Endothelial cell of umbilical vein (primary cell): ENCODE measurements at regions not wholly inside any gene's neighbourhood (a gene's known extent, or its start where the extent isn't known, plus 50 kb on each side); places are given as distances from the start of the nearest gene placed in this dataset.

Source experiments
- BruUV-seq: library from RNA; stranded (reverse); fragments of 400-500 nt; replicated peaks from 2 replicates; lab custom pipeline; 2021; lab: Mats Ljungman, UMichigan
- CTCF ChIA-PET: fragments of 300-600, 350-600 bp; sonication (Branson Sonifier 250); formaldehyde crosslinking; loops from one replicate; lab custom pipeline; 2021; ENCODE audit warnings: antibody characterized with exemption, inconsistent platforms; lab: Charles Lee
- POLR2A ChIA-PET: fragments of 300-600, 350-600 bp; sonication (Branson Sonifier 250); formaldehyde crosslinking; loops from one replicate; lab custom pipeline; 2021; ENCODE audit warnings: antibody characterized with exemption, inconsistent platforms; lab: Charles Lee
- DNase-seq: peaks from one replicate; pipeline ENCODE4 v3.0.0-alpha.2; 2011; ENCODE audit warnings: low read depth, low spot score
- FAIRE-seq: peaks from 2 replicates; lab custom pipeline; 2011; peaks lifted over from hg19 to GRCh38; lab: Jason Lieb, UNC
- H2AFZ ChIP-seq: 2 replicates; pipeline ENCODE4 v1.6.0; 2012; ENCODE audit warnings: low read depth, low read length, control low read depth, inconsistent platforms
- H3K27ac ChIP-seq: 2 replicates; pipeline ENCODE4 v1.5.1; 2011; ENCODE audit warnings: low read depth, mild to moderate bottlenecking, control low read depth, low read length, moderate library complexity; ENCODE audit not compliant: insufficient read depth
- H3K27me3 ChIP-seq, 2 experiments: 2 replicates each; pipeline versions ENCODE4 v1.6.0 to v1.6.1; 2011; ENCODE audit warnings: low read length in 2 of 2, mixed read lengths in 1 of 2; ENCODE audit not compliant: control insufficient read depth in 2 of 2, insufficient read depth in 2 of 2
- H3K36me3 ChIP-seq, 2 experiments: 2 replicates in 1 of 2; 3 replicates in 1 of 2; pipeline ENCODE4 v1.5.1; 2011; ENCODE audit warnings: low read length in 2 of 2, mild to moderate bottlenecking in 1 of 2, moderate library complexity in 1 of 2; ENCODE audit not compliant: control insufficient read depth in 2 of 2, insufficient read depth in 2 of 2; ENCODE audit errors: extremely low read depth in 1 of 2
- H3K4me1 ChIP-seq: 3 replicates; pipeline ENCODE4 v1.5.1; 2011; ENCODE audit warnings: mild to moderate bottlenecking, low read length; ENCODE audit not compliant: control insufficient read depth, insufficient read depth; ENCODE audit errors: extremely low read depth
- H3K4me2 ChIP-seq: 2 replicates; pipeline ENCODE4 v1.6.1; 2011; ENCODE audit warnings: low read length, control low read depth, mixed read lengths; ENCODE audit not compliant: insufficient read depth
- H3K4me3 ChIP-seq, 3 experiments: fragments of 200-600 bp in 1 of 3; sonication (generic), shearing (Covaris generic) in 1 of 3; replicated peaks in 1 of 3; 2 replicates each; pipeline ENCODE4 v1.5.1; 2011 to 2016; ENCODE audit warnings: control low read depth in 3 of 3, low read length in 3 of 3, mild to moderate bottlenecking in 2 of 3, inconsistent platforms in 1 of 3, low read depth in 1 of 3, moderate library complexity in 1 of 3; ENCODE audit not compliant: insufficient read depth in 1 of 3
- H3K79me2 ChIP-seq: 2 replicates; pipeline ENCODE4 v1.6.0; 2012; ENCODE audit warnings: low read length, inconsistent platforms; ENCODE audit not compliant: control insufficient read depth, insufficient read depth
- H3K9ac ChIP-seq: replicated peaks from 2 replicates; pipeline ENCODE3; 2011; ENCODE audit warnings: low read length, control low read depth; ENCODE audit not compliant: insufficient read depth; ENCODE audit errors: extremely low read depth
- H3K9me1 ChIP-seq: replicated peaks from 3 replicates; pipeline ENCODE4 v1.6.0; 2011; ENCODE audit warnings: mild to moderate bottlenecking, low read length; ENCODE audit not compliant: control insufficient read depth, insufficient read depth; ENCODE audit errors: extremely low read depth
- H3K9me3 ChIP-seq: replicated peaks from 2 replicates; pipeline ENCODE4 v1.5.1; 2012; ENCODE audit warnings: low read length, inconsistent platforms; ENCODE audit not compliant: control insufficient read depth, insufficient read depth
- H4K20me1 ChIP-seq: replicated peaks from 2 replicates; pipeline ENCODE3; 2011; ENCODE audit warnings: mild to moderate bottlenecking, low read length; ENCODE audit not compliant: control insufficient read depth, insufficient read depth; ENCODE audit errors: extremely low read depth
- CTCF ChIP-seq, 2 donors: IDR thresholded peaks; 1 replicate in 1 of 2; 2 replicates in 1 of 2; pipeline ENCODE4 v1.5.1; 2011; ENCODE audit warnings: low read length in 2 of 2, mild to moderate bottlenecking in 2 of 2, moderate library complexity in 2 of 2, control low read depth in 1 of 2, inconsistent platforms in 1 of 2, low read depth in 1 of 2; ENCODE audit not compliant: insufficient read depth in 1 of 2; ENCODE audit errors: extremely low read depth in 1 of 2
- EZH2 ChIP-seq: IDR thresholded peaks from 2 replicates; pipeline ENCODE4 v1.6.1; 2012; ENCODE audit warnings: borderline replicate concordance, low read depth, mild to moderate bottlenecking, moderate library complexity, low read length, inconsistent platforms; ENCODE audit not compliant: severe bottlenecking
- GATA2 ChIP-seq: IDR thresholded peaks from 2 replicates; pipeline ENCODE4 v1.7.0; 2011; ENCODE audit warnings: low read depth, mild to moderate bottlenecking, moderate library complexity, mixed read lengths, low read length; ENCODE audit not compliant: insufficient read length, insufficient read depth
- JUN ChIP-seq: IDR thresholded peaks from 2 replicates; pipeline ENCODE4 v1.6.1; 2011; ENCODE audit warnings: borderline replicate concordance, low read depth; ENCODE audit not compliant: insufficient read length, insufficient read depth
- MAX ChIP-seq: IDR thresholded peaks from 2 replicates; pipeline ENCODE4 v1.6.1; 2011; ENCODE audit not compliant: insufficient read depth, insufficient read length
- MYC ChIP-seq: IDR thresholded peaks from one replicate; pipeline ENCODE4 v1.6.1; 2011; ENCODE audit warnings: mild to moderate bottlenecking, low read depth, low read length
- POLR2AphosphoS5 ChIP-seq: IDR thresholded peaks from 2 replicates; pipeline ENCODE4 v1.6.1; 2012; ENCODE audit warnings: low read depth, mild to moderate bottlenecking, control low read depth, low read length, moderate library complexity; ENCODE audit not compliant: insufficient read depth
- dilution Hi-C: fragments of 300-500 bp; cut with MboI; formaldehyde crosslinking; loops from one replicate; pipeline ENCODE4 v1.15.0; 2019; ENCODE audit warnings: low sequenced_read_pairs; ENCODE audit not compliant: extremely low pct_ligation_motif_present
- intact Hi-C: fragments of 100-400 bp; cut with micrococcal nuclease; formaldehyde crosslinking; loops from one replicate; pipeline ENCODE4 v1.10.0; 2022

- dilution Hi-C loops: no loop called here
- no peaks in the 10 kb centered on the region for H3K79me2 ChIP-seq
- no TSS peak for BruUV-seq
- H4K20me1 ChIP-seq: no peaks in the 10 kb centered on the region
- FAIRE-seq (no peak), DNase-seq (no peak)
- no peaks in the 10 kb centered on the region for H3K9me3 ChIP-seq
- no peaks in the 10 kb centered on the region for H3K36me3 ChIP-seq
- H3K4me1 ChIP-seq: peaks cover 12% of the 10 kb centered on the region
- H3K27ac ChIP-seq: no peak overlapping the region
- no peak overlapping the region for H3K9ac ChIP-seq
- POLR2A ChIA-PET: no interaction called here
- H3K27me3 ChIP-seq: peaks cover 10 to 15% of the 10 kb centered on the region in 2 experiments
- H2AFZ ChIP-seq: no peak overlapping the region
- no peaks in the 10 kb centered on the region for H3K9me1 ChIP-seq
- no peak overlapping the region for H3K4me3 ChIP-seq
- intact Hi-C loops: no loop called here
- CTCF ChIA-PET: no interaction called here
- no peak for TF ChIP-seq EZH2
- H3K4me2 ChIP-seq: no peak overlapping the region
Measured at GRCh38 chr18:10377956-10378355, 76.5 kb upstream of the APCDD1 start.

- no peak for TF ChIP-seq MAX
- TF ChIP-seq JUN: no peak
- no peak for TF ChIP-seq CTCF (IDR thresholded peaks at IDR 0.05; ENCODE audit: extremely low read depth in 1 of 2, insufficient read depth in 1 of 2, low read depth in 1 of 2, low read length in 2 of 2)
- no peak for TF ChIP-seq POLR2AphosphoS5
- TF ChIP-seq MYC: no peak
- no peak for TF ChIP-seq GATA2
- TF ChIP-seq EZH2: no peak
- Histone ChIP-seq H4K20me1 (no peaks in the 10 kb centered on the region), H3K9me3 (no peaks in the 10 kb centered on the region), H3K27me3 (peaks cover 10 to 15% of the 10 kb centered on the region in 2 experiments), H3K27ac (no peak overlapping the region), H3K4me2 (peak overlapping the region; percentile 33), H3K4me1 (peaks cover 12% of the 10 kb centered on the region), H3K4me3 (no peak overlapping the region), H2AFZ (no peak overlapping the region), H3K9me1 (no peaks in the 10 kb centered on the region), H3K9ac (no peak overlapping the region), H3K36me3 (no peaks in the 10 kb centered on the region), H3K79me2 (no peaks in the 10 kb centered on the region)
- no TSS peak for BruUV-seq
- DNase-seq (peak; percentile 53), FAIRE-seq (peak; percentile 81)
- dilution Hi-C loops (no loop called here), intact Hi-C loops (no loop called here)
- POLR2A ChIA-PET: no interaction called here
- CTCF ChIA-PET: interaction anchor here (1.6 kb wide), 1 partner anchor 109 kb away, joined by 3 read pairs; no protein-coding TSS in a partner anchor
Measured at GRCh38 chr18:10378688-10379420, 75.6 kb upstream of the APCDD1 start.
